ENCODE measurements at regions not wholly inside any gene's neighbourhood (a gene's known extent, or its start where the extent isn't known, plus 50 kb on each side); places are given as distances from the start of the nearest gene placed in this dataset.

DNA sequence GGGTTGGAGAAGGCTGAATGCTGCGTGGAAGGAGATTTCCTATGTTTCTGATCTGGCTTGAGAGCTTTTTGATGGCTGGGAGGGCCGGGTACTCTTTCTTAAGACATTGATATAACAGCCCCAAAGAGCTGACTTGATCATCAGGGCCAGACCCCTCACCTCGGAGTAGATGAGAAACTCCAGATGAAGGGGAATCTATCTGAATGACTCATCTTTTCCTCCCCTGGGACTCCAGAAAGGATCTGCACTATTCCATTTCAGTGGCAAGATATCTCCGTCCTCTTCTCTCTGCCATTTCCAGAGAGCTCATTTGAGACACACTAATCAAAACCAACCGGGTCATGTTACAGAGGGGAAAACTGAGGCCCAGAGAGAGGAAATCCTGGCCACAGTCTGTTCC lies 92.9 kb upstream of the MSX1 start (continued):
- TF ChIP-seq FOXP1 (CRISPR knock-in tag; IDR thresholded peaks at IDR 0.05) (no peak), ZFP30 (CRISPR knock-in tag; IDR thresholded peaks at IDR 0.05; ENCODE audit: borderline replicate concordance) (no peak), PYGO2 (tag; IDR thresholded peaks at IDR 0.05) (no peak), ZNF133 (CRISPR knock-in tag; IDR thresholded peaks at IDR 0.05) (no peak), ZFP1 (CRISPR knock-in tag; IDR thresholded peaks at IDR 0.05) (no peak)
- TF ChIP-seq, protein P1, sequence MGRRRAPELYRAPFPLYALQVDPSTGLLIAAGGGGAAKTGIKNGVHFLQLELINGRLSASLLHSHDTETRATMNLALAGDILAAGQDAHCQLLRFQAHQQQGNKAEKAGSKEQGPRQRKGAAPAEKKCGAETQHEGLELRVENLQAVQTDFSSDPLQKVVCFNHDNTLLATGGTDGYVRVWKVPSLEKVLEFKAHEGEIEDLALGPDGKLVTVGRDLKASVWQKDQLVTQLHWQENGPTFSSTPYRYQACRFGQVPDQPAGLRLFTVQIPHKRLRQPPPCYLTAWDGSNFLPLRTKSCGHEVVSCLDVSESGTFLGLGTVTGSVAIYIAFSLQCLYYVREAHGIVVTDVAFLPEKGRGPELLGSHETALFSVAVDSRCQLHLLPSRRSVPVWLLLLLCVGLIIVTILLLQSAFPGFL (CRISPR knock-in tag; IDR thresholded peaks at IDR 0.05): no peak
- TF ChIP-seq, protein P2, sequence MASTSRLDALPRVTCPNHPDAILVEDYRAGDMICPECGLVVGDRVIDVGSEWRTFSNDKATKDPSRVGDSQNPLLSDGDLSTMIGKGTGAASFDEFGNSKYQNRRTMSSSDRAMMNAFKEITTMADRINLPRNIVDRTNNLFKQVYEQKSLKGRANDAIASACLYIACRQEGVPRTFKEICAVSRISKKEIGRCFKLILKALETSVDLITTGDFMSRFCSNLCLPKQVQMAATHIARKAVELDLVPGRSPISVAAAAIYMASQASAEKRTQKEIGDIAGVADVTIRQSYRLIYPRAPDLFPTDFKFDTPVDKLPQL (IDR thresholded peaks at IDR 0.05; ENCODE audit: extremely low read depth, insufficient read length): no peak

DNA sequence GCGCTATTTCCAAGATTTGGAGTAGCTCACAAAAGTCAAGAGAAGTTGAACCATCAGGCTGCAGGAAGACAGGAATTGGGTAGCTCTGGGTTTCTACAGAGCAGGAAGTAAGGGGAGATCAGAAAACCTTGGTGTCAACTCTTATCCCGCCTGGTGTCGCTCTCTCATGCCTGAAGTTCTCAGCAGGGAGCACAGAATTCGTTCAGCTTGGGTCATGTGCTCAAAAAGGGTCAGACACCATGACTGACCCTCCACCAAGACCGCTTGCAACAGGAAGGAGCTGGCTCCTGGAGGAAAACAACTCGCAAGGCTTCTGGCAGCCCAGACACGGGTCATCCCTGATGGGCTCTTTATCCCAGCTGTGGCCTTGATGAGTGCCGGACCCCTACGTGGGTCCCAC lies 93.7 kb upstream of the MSX1 start:
- H3K9ac ChIP-seq (ENCODE audit: insufficient read depth in 1 of 2, low read depth in 2 of 2, low read length in 2 of 2): no peak overlapping the region
- peaks cover 17% of the 10 kb centered on the region; the same call in 1 of the 2 replicates for H4K20me1 ChIP-seq (replicated peaks; ENCODE audit: control insufficient read depth, insufficient read depth, low read length)
- no peaks in the 10 kb centered on the region for H3K9me3 ChIP-seq (replicated peaks; ENCODE audit: control insufficient read depth, insufficient read depth, low read depth, low read length)
- H2AFZ ChIP-seq (ENCODE audit: low read depth, low read length): no peak overlapping the region
- no peak for DNase-seq (ENCODE audit: extremely low read depth in 1 of 4, low spot score in 3 of 4)
- WGBS (ENCODE audit: insufficient coverage, low coverage, missing lambda C conversion rate): 0% methylated on average over 8 of the region's 9 CpGs
- POLR2A ChIA-PET: interaction anchor here (0.6 to 1.4 kb wide), 3 partner anchors 12 to 72 kb away, joined by 3 to 4 read pairs (median 3); no protein-coding TSS in a partner anchor
- no peaks in the 10 kb centered on the region for H3K36me3 ChIP-seq (ENCODE audit: control insufficient read depth, insufficient read depth, low read length)
- no peaks in the 10 kb centered on the region for H3K9me1 ChIP-seq (ENCODE audit: control insufficient read depth, insufficient read depth, low read length)
- no peaks in the 10 kb centered on the region for H3K4me1 ChIP-seq (replicated peaks in 1 of 2; ENCODE audit: control insufficient read depth in 2 of 2, insufficient read depth in 2 of 2, low read length in 2 of 2)
- H3K4me2 ChIP-seq (ENCODE audit: insufficient read depth, low read length): no peak overlapping the region
- TF ChIP-seq RAD21 (CRISPR knock-in tag; conservative IDR thresholded peaks at IDR 0.05 in 1 of 2, IDR thresholded peaks at IDR 0.05 in 1 of 2): peak in 1 of 2 experiments; percentile 27; a peak in 1 of 4 replicates
- TF ChIP-seq, protein P3, sequence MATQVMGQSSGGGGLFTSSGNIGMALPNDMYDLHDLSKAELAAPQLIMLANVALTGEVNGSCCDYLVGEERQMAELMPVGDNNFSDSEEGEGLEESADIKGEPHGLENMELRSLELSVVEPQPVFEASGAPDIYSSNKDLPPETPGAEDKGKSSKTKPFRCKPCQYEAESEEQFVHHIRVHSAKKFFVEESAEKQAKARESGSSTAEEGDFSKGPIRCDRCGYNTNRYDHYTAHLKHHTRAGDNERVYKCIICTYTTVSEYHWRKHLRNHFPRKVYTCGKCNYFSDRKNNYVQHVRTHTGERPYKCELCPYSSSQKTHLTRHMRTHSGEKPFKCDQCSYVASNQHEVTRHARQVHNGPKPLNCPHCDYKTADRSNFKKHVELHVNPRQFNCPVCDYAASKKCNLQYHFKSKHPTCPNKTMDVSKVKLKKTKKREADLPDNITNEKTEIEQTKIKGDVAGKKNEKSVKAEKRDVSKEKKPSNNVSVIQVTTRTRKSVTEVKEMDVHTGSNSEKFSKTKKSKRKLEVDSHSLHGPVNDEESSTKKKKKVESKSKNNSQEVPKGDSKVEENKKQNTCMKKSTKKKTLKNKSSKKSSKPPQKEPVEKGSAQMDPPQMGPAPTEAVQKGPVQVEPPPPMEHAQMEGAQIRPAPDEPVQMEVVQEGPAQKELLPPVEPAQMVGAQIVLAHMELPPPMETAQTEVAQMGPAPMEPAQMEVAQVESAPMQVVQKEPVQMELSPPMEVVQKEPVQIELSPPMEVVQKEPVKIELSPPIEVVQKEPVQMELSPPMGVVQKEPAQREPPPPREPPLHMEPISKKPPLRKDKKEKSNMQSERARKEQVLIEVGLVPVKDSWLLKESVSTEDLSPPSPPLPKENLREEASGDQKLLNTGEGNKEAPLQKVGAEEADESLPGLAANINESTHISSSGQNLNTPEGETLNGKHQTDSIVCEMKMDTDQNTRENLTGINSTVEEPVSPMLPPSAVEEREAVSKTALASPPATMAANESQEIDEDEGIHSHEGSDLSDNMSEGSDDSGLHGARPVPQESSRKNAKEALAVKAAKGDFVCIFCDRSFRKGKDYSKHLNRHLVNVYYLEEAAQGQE (IDR thresholded peaks at IDR 0.05; ENCODE audit: borderline replicate concordance): peak; percentile 5; the same call in 1 of the 2 replicates
- TF ChIP-seq, protein P3 (CRISPR knock-in tag; IDR thresholded peaks at IDR 0.05; ENCODE audit: low read depth): no peak
- TF ChIP-seq ZKSCAN3 (CRISPR knock-in tag; IDR thresholded peaks at IDR 0.05): no peak
- no peak for TF ChIP-seq NR2F6 (CRISPR knock-in tag; IDR thresholded peaks at IDR 0.05)
- TF ChIP-seq SREBF2 (CRISPR knock-in tag; IDR thresholded peaks at IDR 0.05): no peak
- H3K27me3 ChIP-seq (ENCODE audit: control insufficient read depth in 2 of 2, insufficient read depth in 2 of 2, low read length in 2 of 2): peaks cover 35 to 61% of the 10 kb centered on the region in 2 experiments
- intact Hi-C loops (cut with micrococcal nuclease): no loop called here
- CTCF ChIA-PET (ENCODE audit: low intra/inter-chr PET ratio): interaction anchor here (0.6 kb wide), 1 partner anchor 114 kb away, joined by 3 read pairs; no protein-coding TSS in a partner anchor
- no TSS peak for BruUV-seq (replicated peaks)
- FAIRE-seq: no peak
- in situ Hi-C loops (cut with MboI): no loop called here
- ATAC-seq: peak; percentile 37; the same call in 1 of the 3 replicates
- H3K79me2 ChIP-seq (ENCODE audit: control insufficient read depth, insufficient read depth, low read length): no peaks in the 10 kb centered on the region
- H3K27ac ChIP-seq (ENCODE audit: extremely low read depth, low read depth, low read length): no peak overlapping the region
- H3K4me3 ChIP-seq: no peak overlapping the region

Measured in K562 (cell line).